ENCODE measurements at regions not wholly inside any gene's neighbourhood (a gene's known extent, or its start where the extent isn't known, plus 50 kb on each side); places are given as distances from the start of the nearest gene placed in this dataset.

DNA sequence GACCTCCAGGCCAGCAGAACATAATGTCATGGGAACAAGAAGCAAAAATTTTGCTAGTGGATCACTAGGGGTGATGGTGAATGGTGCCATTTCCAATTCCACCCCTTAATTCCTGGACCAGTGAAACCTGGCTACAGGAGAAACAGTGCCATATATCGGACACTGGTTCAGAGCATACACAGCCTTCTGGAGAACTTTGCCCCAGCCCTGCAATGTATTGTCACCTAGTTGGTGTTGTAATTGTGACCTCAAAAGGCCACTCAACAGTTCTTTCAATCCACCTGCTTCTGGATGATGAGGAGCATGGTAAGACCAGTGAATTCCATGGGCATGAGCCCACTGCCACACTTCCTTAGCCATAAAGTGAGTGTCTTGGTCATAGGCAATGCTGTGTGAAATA lies 59.8 kb upstream of the AASS start:
- no peak for TF ChIP-seq REST (IDR thresholded peaks at IDR 0.05; ENCODE audit: unreplicated experiment)
- TF ChIP-seq, protein P1, sequence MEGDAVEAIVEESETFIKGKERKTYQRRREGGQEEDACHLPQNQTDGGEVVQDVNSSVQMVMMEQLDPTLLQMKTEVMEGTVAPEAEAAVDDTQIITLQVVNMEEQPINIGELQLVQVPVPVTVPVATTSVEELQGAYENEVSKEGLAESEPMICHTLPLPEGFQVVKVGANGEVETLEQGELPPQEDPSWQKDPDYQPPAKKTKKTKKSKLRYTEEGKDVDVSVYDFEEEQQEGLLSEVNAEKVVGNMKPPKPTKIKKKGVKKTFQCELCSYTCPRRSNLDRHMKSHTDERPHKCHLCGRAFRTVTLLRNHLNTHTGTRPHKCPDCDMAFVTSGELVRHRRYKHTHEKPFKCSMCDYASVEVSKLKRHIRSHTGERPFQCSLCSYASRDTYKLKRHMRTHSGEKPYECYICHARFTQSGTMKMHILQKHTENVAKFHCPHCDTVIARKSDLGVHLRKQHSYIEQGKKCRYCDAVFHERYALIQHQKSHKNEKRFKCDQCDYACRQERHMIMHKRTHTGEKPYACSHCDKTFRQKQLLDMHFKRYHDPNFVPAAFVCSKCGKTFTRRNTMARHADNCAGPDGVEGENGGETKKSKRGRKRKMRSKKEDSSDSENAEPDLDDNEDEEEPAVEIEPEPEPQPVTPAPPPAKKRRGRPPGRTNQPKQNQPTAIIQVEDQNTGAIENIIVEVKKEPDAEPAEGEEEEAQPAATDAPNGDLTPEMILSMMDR (conservative IDR thresholded peaks at IDR 0.05; ENCODE audit: low read depth in 2 of 2), result no peak
- no peak for TF ChIP-seq JUNB (IDR thresholded peaks at IDR 0.05; ENCODE audit: unreplicated experiment)
- no peak for TF ChIP-seq EZH2phosphoT487 (IDR thresholded peaks at IDR 0.05; ENCODE audit: unreplicated experiment)
- TF ChIP-seq CREB1 (CRISPR knock-in tag; IDR thresholded peaks at IDR 0.05; ENCODE audit: low read depth), result no peak
- no peak for TF ChIP-seq EZH2 (IDR thresholded peaks at IDR 0.05; ENCODE audit: low read depth, unreplicated experiment)
- TF ChIP-seq POLR2AphosphoS5 (IDR thresholded peaks at IDR 0.05; ENCODE audit: low read depth), result no peak
- no peak for TF ChIP-seq STAT1 (IDR thresholded peaks at IDR 0.05; ENCODE audit: unreplicated experiment)
- TF ChIP-seq, protein P2, sequence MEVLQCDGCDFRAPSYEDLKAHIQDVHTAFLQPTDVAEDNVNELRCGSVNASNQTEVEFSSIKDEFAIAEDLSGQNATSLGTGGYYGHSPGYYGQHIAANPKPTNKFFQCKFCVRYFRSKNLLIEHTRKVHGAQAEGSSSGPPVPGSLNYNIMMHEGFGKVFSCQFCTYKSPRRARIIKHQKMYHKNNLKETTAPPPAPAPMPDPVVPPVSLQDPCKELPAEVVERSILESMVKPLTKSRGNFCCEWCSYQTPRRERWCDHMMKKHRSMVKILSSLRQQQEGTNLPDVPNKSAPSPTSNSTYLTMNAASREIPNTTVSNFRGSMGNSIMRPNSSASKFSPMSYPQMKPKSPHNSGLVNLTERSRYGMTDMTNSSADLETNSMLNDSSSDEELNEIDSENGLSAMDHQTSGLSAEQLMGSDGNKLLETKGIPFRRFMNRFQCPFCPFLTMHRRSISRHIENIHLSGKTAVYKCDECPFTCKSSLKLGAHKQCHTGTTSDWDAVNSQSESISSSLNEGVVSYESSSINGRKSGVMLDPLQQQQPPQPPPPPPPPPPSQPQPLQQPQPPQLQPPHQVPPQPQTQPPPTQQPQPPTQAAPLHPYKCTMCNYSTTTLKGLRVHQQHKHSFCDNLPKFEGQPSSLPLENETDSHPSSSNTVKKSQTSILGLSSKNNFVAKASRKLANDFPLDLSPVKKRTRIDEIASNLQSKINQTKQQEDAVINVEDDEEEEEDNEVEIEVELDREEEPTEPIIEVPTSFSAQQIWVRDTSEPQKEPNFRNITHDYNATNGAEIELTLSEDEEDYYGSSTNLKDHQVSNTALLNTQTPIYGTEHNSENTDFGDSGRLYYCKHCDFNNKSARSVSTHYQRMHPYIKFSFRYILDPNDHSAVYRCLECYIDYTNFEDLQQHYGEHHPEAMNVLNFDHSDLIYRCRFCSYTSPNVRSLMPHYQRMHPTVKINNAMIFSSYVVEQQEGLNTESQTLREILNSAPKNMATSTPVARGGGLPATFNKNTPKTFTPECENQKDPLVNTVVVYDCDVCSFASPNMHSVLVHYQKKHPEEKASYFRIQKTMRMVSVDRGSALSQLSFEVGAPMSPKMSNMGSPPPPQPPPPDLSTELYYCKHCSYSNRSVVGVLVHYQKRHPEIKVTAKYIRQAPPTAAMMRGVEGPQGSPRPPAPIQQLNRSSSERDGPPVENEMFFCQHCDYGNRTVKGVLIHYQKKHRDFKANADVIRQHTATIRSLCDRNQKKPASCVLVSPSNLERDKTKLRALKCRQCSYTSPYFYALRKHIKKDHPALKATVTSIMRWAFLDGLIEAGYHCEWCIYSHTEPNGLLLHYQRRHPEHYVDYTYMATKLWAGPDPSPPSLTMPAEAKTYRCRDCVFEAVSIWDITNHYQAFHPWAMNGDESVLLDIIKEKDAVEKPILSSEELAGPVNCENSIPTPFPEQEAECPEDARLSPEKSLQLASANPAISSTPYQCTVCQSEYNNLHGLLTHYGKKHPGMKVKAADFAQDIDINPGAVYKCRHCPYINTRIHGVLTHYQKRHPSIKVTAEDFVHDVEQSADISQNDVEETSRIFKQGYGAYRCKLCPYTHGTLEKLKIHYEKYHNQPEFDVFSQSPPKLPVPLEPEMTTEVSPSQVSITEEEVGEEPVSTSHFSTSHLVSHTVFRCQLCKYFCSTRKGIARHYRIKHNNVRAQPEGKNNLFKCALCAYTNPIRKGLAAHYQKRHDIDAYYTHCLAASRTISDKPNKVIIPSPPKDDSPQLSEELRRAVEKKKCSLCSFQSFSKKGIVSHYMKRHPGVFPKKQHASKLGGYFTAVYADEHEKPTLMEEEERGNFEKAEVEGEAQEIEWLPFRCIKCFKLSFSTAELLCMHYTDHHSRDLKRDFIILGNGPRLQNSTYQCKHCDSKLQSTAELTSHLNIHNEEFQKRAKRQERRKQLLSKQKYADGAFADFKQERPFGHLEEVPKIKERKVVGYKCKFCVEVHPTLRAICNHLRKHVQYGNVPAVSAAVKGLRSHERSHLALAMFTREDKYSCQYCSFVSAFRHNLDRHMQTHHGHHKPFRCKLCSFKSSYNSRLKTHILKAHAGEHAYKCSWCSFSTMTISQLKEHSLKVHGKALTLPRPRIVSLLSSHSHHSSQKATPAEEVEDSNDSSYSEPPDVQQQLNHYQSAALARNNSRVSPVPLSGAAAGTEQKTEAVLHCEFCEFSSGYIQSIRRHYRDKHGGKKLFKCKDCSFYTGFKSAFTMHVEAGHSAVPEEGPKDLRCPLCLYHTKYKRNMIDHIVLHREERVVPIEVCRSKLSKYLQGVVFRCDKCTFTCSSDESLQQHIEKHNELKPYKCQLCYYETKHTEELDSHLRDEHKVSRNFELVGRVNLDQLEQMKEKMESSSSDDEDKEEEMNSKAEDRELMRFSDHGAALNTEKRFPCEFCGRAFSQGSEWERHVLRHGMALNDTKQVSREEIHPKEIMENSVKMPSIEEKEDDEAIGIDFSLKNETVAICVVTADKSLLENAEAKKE (CRISPR knock-in tag; IDR thresholded peaks at IDR 0.05), result no peak
- TF ChIP-seq, protein P3, sequence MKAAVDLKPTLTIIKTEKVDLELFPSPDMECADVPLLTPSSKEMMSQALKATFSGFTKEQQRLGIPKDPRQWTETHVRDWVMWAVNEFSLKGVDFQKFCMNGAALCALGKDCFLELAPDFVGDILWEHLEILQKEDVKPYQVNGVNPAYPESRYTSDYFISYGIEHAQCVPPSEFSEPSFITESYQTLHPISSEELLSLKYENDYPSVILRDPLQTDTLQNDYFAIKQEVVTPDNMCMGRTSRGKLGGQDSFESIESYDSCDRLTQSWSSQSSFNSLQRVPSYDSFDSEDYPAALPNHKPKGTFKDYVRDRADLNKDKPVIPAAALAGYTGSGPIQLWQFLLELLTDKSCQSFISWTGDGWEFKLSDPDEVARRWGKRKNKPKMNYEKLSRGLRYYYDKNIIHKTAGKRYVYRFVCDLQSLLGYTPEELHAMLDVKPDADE (IDR thresholded peaks at IDR 0.05), result no peak
- TF ChIP-seq NANOG (IDR thresholded peaks at IDR 0.05; ENCODE audit: borderline replicate concordance), result no peak
- TF ChIP-seq ZNF331 (CRISPR knock-in tag; IDR thresholded peaks at IDR 0.05; ENCODE audit: low read depth), result no peak
- no peak for TF ChIP-seq ZNF114 (CRISPR knock-in tag; IDR thresholded peaks at IDR 0.05)

All from GM23338 (cell line).